GM23338 (cell line): ENCODE measurements at regions not wholly inside any gene's neighbourhood (a gene's known extent, or its start where the extent isn't known, plus 50 kb on each side); places are given as distances from the start of the nearest gene placed in this dataset.

Experiments used
- ATAC-seq: fragments of 200-7000 bp; cut with Tn5 transposase; 3 replicates; pipeline ENCODE4 v1.9.1; 2020
- DNase-seq: peaks from one replicate; pipeline ENCODE4 v3.0.0-alpha.2; 2015; ENCODE audit warnings: low spot score
- H2AFZ ChIP-seq: fragments of 200-600 bp; sonication (generic); 2 replicates; pipeline ENCODE4 v1.8.0; 2016; ENCODE audit warnings: antibody characterized with exemption, mild to moderate bottlenecking, moderate library complexity
- H3F3A ChIP-seq: fragments of 200-600 bp; sonication (generic); replicated peaks from 2 replicates; pipeline ENCODE4 v1.8.0; 2017; ENCODE audit warnings: antibody characterized with exemption, mixed run types, low read depth
- H3K27ac ChIP-seq: fragments of 200-600 bp; sonication (generic); 2 replicates; pipeline ENCODE4 v1.6.1; 2016; ENCODE audit warnings: low read depth
- H3K27me3 ChIP-seq: fragments of 200-600 bp; sonication (generic); 2 replicates; pipeline ENCODE4 v1.8.0; 2016; ENCODE audit warnings: mild to moderate bottlenecking, mixed run types, moderate library complexity; ENCODE audit not compliant: insufficient read depth
- H3K36me3 ChIP-seq: fragments of 200-600 bp; sonication (generic); 2 replicates; pipeline ENCODE4 v1.8.0; 2016; ENCODE audit warnings: mild to moderate bottlenecking; ENCODE audit not compliant: insufficient read depth
- H3K4me1 ChIP-seq: fragments of 200-600 bp; sonication (generic); 2 replicates; pipeline ENCODE4 v1.8.0; 2016; ENCODE audit warnings: mild to moderate bottlenecking, moderate library complexity; ENCODE audit not compliant: insufficient read depth
- H3K4me2 ChIP-seq: fragments of 200-600 bp; sonication (generic); 2 replicates; pipeline ENCODE4 v1.7.1; 2017; ENCODE audit warnings: mixed run types
- H3K4me3 ChIP-seq: fragments of 200-600 bp; sonication (generic); 2 replicates; pipeline ENCODE4 v1.6.1; 2016; ENCODE audit warnings: mixed run types
- H3K79me2 ChIP-seq: fragments of 200-600 bp; sonication (generic); replicated peaks from 2 replicates; pipeline ENCODE4 v1.8.0; 2017; ENCODE audit warnings: mild to moderate bottlenecking; ENCODE audit not compliant: insufficient read depth
- H3K9me2 ChIP-seq: fragments of 200-600 bp; sonication (generic); 2 replicates; pipeline ENCODE4 v1.8.0; 2017; ENCODE audit not compliant: insufficient read depth
- H4K20me1 ChIP-seq: fragments of 200-600 bp; sonication (generic); replicated peaks from 2 replicates; pipeline ENCODE4 v1.8.0; 2017; ENCODE audit warnings: mild to moderate bottlenecking; ENCODE audit not compliant: insufficient read depth
- H3K27ac Mint-ChIP-seq: 2 replicates; pipeline ENCODE4 v1.8.0; 2020; ENCODE audit warnings: inconsistent platforms, mild to moderate bottlenecking, moderate library complexity, mixed read lengths
- H3K27me3 Mint-ChIP-seq: 3 replicates; pipeline ENCODE4 v1.8.0; 2022; ENCODE audit warnings: low read depth, mild to moderate bottlenecking, moderate library complexity, mixed read lengths, inconsistent platforms; ENCODE audit not compliant: insufficient read depth, poor library complexity
- H3K36me3 Mint-ChIP-seq: 3 replicates; pipeline ENCODE4 v1.8.0; 2021; ENCODE audit warnings: low read depth, mild to moderate bottlenecking, inconsistent platforms, moderate library complexity, mixed read lengths
- H3K4me1 Mint-ChIP-seq: 3 replicates; pipeline ENCODE4 v1.8.0; 2020; ENCODE audit warnings: mild to moderate bottlenecking, inconsistent platforms, mixed read lengths
- H3K4me3 Mint-ChIP-seq: 3 replicates; pipeline ENCODE4 v1.8.0; 2021; ENCODE audit warnings: moderate library complexity, mild to moderate bottlenecking, inconsistent platforms, mixed read lengths
- H3K9me3 Mint-ChIP-seq: 3 replicates; pipeline ENCODE4 v1.8.0; 2020; ENCODE audit warnings: moderate library complexity, mild to moderate bottlenecking, inconsistent platforms, mixed read lengths
- CTCF ChIP-seq, 2 experiments: fragments of 200-600 bp in 1 of 2; sonication (generic) in 1 of 2; conservative IDR thresholded peaks; 2 replicates each; pipeline versions ENCODE4 v1.5.1 to v1.6.1; 2016 to 2017; ENCODE audit warnings: antibody characterized with exemption in 2 of 2, low read depth in 2 of 2, mild to moderate bottlenecking in 2 of 2, moderate library complexity in 1 of 2
- ETS1 ChIP-seq: IDR thresholded peaks from 2 replicates; pipeline ENCODE4 v1.6.1; 2016; ENCODE audit warnings: antibody characterized with exemption
- EZH2phosphoT487 ChIP-seq: fragments of 200-600 bp; sonication (generic); IDR thresholded peaks from one replicate; pipeline ENCODE4 v1.8.1; 2018; ENCODE audit warnings: antibody characterized with exemption; ENCODE audit not compliant: unreplicated experiment
- JUNB ChIP-seq: IDR thresholded peaks from one replicate; pipeline ENCODE4 v1.6.1; 2016; ENCODE audit warnings: antibody characterized with exemption; ENCODE audit not compliant: unreplicated experiment
- POLR2AphosphoS5 ChIP-seq: IDR thresholded peaks from 2 replicates; pipeline ENCODE4 v1.6.1; 2016; ENCODE audit warnings: antibody characterized with exemption, low read depth
- REST ChIP-seq: IDR thresholded peaks from one replicate; pipeline ENCODE4 v1.6.1; 2018; ENCODE audit warnings: antibody characterized with exemption; ENCODE audit not compliant: unreplicated experiment
- ZNF114 ChIP-seq: fragments of 250-450 bp; sonication (Bioruptor Pico); IDR thresholded peaks from 2 replicates; pipeline ENCODE4 v1.5.0; 2020; ENCODE audit warnings: mild to moderate bottlenecking, moderate library complexity
- ZNF331 ChIP-seq: fragments of 250-450 bp; sonication (Bioruptor Pico); IDR thresholded peaks from 2 replicates; pipeline ENCODE4 v1.5.0; 2020; ENCODE audit warnings: low read depth, mild to moderate bottlenecking, moderate library complexity
- ZNF462 ChIP-seq: fragments of 250-450 bp; sonication (Bioruptor Pico); IDR thresholded peaks from 2 replicates; pipeline ENCODE4 v1.5.0; 2020; ENCODE audit warnings: mild to moderate bottlenecking, moderate library complexity

- TF ChIP-seq CTCF (conservative IDR thresholded peaks at IDR 0.05; ENCODE audit: low read depth in 2 of 2) = no peak
- TF ChIP-seq EZH2phosphoT487 = no peak
- TF ChIP-seq JUNB = no peak
- no peak for TF ChIP-seq POLR2AphosphoS5
These were observed 60.4 kb upstream of the NABP1 start (continued) for GRCh38 chr2:191617575-191617974.

GRCh38 chr2:191618046-191618780 lies 59.7 kb upstream of the NABP1 start:
- H3K4me3 Mint-ChIP-seq = no peak overlapping the region
- H3K36me3 Mint-ChIP-seq = no peaks in the 10 kb centered on the region
- H3K4me1 Mint-ChIP-seq = no peaks in the 10 kb centered on the region
- TF ChIP-seq ZNF462 (CRISPR knock-in tag) (no peak), POLR2AphosphoS5 (no peak), JUNB (no peak), ZNF331 (CRISPR knock-in tag) (no peak), CTCF (conservative IDR thresholded peaks at IDR 0.05; ENCODE audit: low read depth in 2 of 2) (no peak), REST (no peak), ZNF114 (CRISPR knock-in tag) (no peak), ETS1 (no peak)

More at GRCh38 chr2:191618046-191618780, 59.7 kb upstream of the NABP1 start:
- no peak for DNase-seq
- Histone ChIP-seq H2AFZ (no peak overlapping the region), H3K4me2 (no peak overlapping the region), H3K4me1 (no peaks in the 10 kb centered on the region), H3K9me2 (peaks cover 2% of the 10 kb centered on the region), H3K27ac (no peak overlapping the region), H4K20me1 (no peaks in the 10 kb centered on the region), H3K79me2 (no peaks in the 10 kb centered on the region), H3K4me3 (no peak overlapping the region), H3K27me3 (no peaks in the 10 kb centered on the region), H3F3A (no peaks in the 10 kb centered on the region), H3K36me3 (no peaks in the 10 kb centered on the region)
- H3K9me3 Mint-ChIP-seq = no peaks in the 10 kb centered on the region
- H3K27me3 Mint-ChIP-seq = no peaks in the 10 kb centered on the region
- ATAC-seq = no peak
- no peak overlapping the region for H3K27ac Mint-ChIP-seq
